ENCODE measurements at regions not wholly inside any gene's neighbourhood (a gene's known extent, or its start where the extent isn't known, plus 50 kb on each side); places are given as distances from the start of the nearest gene placed in this dataset.

DNA sequence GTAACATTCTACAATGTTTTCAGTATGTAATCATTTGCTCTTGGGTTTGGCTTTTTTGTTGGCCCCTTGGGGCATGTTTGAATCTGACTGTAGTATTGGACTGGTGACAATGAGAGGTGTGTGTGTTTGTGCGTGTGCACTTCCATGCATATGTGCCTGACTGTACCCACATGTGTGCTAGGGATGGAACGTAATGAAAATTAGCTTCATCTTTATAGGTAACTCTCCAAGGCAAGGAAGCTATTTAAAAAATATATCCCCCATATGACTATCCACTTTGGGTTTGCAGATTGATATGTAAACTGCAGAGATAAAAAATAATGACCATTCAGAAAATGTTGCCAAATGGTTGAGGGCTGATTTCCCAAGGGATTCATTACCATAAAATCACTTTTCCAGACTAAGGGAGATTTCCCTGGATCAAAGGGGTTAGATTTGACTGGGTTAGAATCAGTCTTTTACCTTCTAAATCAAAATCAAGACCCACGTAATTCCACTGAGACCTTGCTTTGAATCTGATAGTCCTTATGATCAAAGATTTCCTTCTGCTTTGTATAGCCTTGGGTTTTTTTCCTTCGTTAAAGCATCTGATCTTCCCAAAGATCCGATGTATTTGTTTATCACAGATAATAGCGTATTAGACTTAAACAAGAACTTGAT, 189.7 kb downstream of the CENPF start:
- Histone ChIP-seq H4K8ac (ENCODE audit: extremely low read depth, insufficient read depth, low read length) (no peak overlapping the region), H3K4me3 (ENCODE audit: extremely low read depth in 1 of 4, insufficient read depth in 2 of 4, low read depth in 3 of 4, low read length in 4 of 4) (no peak overlapping the region), H3K56ac (replicated peaks; ENCODE audit: insufficient read length, low read depth, low read length) (no peak overlapping the region), H3K9me3 (ENCODE audit: insufficient read depth in 2 of 2, low read depth in 1 of 2, low read length in 1 of 2) (no peaks in the 10 kb centered on the region), H2BK120ac (replicated peaks; ENCODE audit: low read depth, low read length) (no peak overlapping the region), H3K4ac (replicated peaks; ENCODE audit: insufficient read length, low read depth, low read length) (no peak overlapping the region), H4K5ac (ENCODE audit: insufficient read length, low read depth, low read length) (no peak overlapping the region), H4K20me1 (replicated peaks in 1 of 2; ENCODE audit: control insufficient read depth in 1 of 2, insufficient read depth in 2 of 2, low read length in 2 of 2) (no peaks in the 10 kb centered on the region), H3K23ac (ENCODE audit: insufficient read length) (no peak overlapping the region), H3K79me2 (ENCODE audit: control insufficient read depth in 1 of 2, insufficient read depth in 2 of 2, low read length in 2 of 2) (no peaks in the 10 kb centered on the region), H4K91ac (replicated peaks; ENCODE audit: insufficient read length, low read length) (no peak overlapping the region), H2BK12ac (ENCODE audit: low read depth, low read length) (no peak overlapping the region), H3K36me3 (ENCODE audit: control insufficient read depth in 2 of 4, insufficient read depth in 4 of 4, low read length in 3 of 4) (no peaks in the 10 kb centered on the region), H3K27me3 (replicated peaks in 1 of 4; ENCODE audit: control insufficient read depth in 3 of 4, extremely low read depth in 1 of 4, insufficient read depth in 3 of 4, low read length in 3 of 4) (peaks cover 0 to 2% (median 0%) of the 10 kb centered on the region in 4 experiments; a peak in 1 of 7 replicates), H2AFZ (ENCODE audit: low read length) (no peak overlapping the region), H2BK5ac (ENCODE audit: low read depth, low read length) (no peak overlapping the region), H2BK15ac (ENCODE audit: low read length) (no peak overlapping the region), H2AK5ac (ENCODE audit: low read depth, low read length) (0 out of 2 replicates have a peak overlapping the region, but pooled peaks have one; percentile 75), H3K27ac (ENCODE audit: low read depth, low read length) (no peak overlapping the region), H3K14ac (ENCODE audit: insufficient read length) (no peak overlapping the region), H3K4me1 (replicated peaks in 1 of 4; ENCODE audit: control insufficient read depth in 3 of 4, insufficient read depth in 4 of 4, low read length in 3 of 4) (no peaks in the 10 kb centered on the region), H3K4me2 (ENCODE audit: insufficient read depth in 1 of 2, low read depth in 2 of 2, low read length in 2 of 2) (no peak overlapping the region), H3K9ac (replicated peaks in 1 of 4; ENCODE audit: extremely low read depth in 1 of 4, low read depth in 3 of 4, low read length in 3 of 4) (no peak overlapping the region), H3K79me1 (ENCODE audit: low read depth, low read length) (no peaks in the 10 kb centered on the region), H3K23me2 (ENCODE audit: low read depth, low read length) (no peaks in the 10 kb centered on the region), H3K18ac (ENCODE audit: extremely low read depth, low read length) (no peak overlapping the region), H2BK20ac (ENCODE audit: low read length) (no peak overlapping the region)
- 76% methylated on average over 6 of the region's 6 CpGs; no CpG with 5 or more reads in 1 of the 2 experiments for WGBS, 2 experiments (ENCODE audit: extremely low coverage in 1 of 2, insufficient coverage in 1 of 2, insufficient read length in 1 of 2, insufficient replicate concordance in 2 of 2, low coverage in 1 of 2, low lambda C conversion rate in 2 of 2, missing lambda C conversion rate in 1 of 2)
- ChIA-PET POLR2A (ENCODE audit: partially characterized antibody) (no interaction called here), CTCF (ENCODE audit: partially characterized antibody) (no interaction called here)
- DNase-seq (ENCODE audit: low read depth in 1 of 2, low spot score in 2 of 2): no peak
- no peak for FAIRE-seq
- TF ChIP-seq SP2 (IDR thresholded peaks at IDR 0.05; ENCODE audit: low read length) (no peak), POU5F1 (IDR thresholded peaks at IDR 0.05; ENCODE audit: low read depth, low read length) (no peak), CBX5 (IDR thresholded peaks at IDR 0.05; ENCODE audit: low read depth, low read length) (no peak), GTF2F1 (IDR thresholded peaks at IDR 0.05; ENCODE audit: borderline replicate concordance, low read depth, low read length) (no peak), CHD2 (IDR thresholded peaks at IDR 0.05; ENCODE audit: low read length) (no peak), KDM1A (IDR thresholded peaks at IDR 0.05; ENCODE audit: borderline replicate concordance, low read length) (no peak), YY1 (IDR thresholded peaks at IDR 0.05; ENCODE audit: low read depth, low read length) (no peak), SIRT6 (IDR thresholded peaks at IDR 0.05; ENCODE audit: low read length) (no peak), GABPA (IDR thresholded peaks at IDR 0.05; ENCODE audit: borderline replicate concordance, insufficient read depth, low read length) (no peak), SAP30 (IDR thresholded peaks at IDR 0.05; ENCODE audit: insufficient read depth, insufficient replicate concordance, low read length) (no peak), RFX5 (IDR thresholded peaks at IDR 0.05; ENCODE audit: borderline replicate concordance, low read depth, low read length) (no peak), SRF (IDR thresholded peaks at IDR 0.05; ENCODE audit: low read depth, low read length) (no peak), EZH2 (IDR thresholded peaks at IDR 0.05; ENCODE audit: low read depth, low read length, severe bottlenecking) (no peak)
- TF ChIP-seq, protein P1, sequence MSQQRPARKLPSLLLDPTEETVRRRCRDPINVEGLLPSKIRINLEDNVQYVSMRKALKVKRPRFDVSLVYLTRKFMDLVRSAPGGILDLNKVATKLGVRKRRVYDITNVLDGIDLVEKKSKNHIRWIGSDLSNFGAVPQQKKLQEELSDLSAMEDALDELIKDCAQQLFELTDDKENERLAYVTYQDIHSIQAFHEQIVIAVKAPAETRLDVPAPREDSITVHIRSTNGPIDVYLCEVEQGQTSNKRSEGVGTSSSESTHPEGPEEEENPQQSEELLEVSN (IDR thresholded peaks at IDR 0.05): no peak
